ENCODE measurements at regions not wholly inside any gene's neighbourhood (a gene's known extent, or its start where the extent isn't known, plus 50 kb on each side); places are given as distances from the start of the nearest gene placed in this dataset.
"Not testable (repeated sequence)": the region's sequence is repeated elsewhere in the genome, so short reads cannot be mapped to it uniquely, and the experiment has no call there.

- WGBS, 2 donors = 96 to 97% methylated on average over 1 of the region's 1 CpG
- no peaks in the 10 kb centered on the region for H3K27me3 ChIP-seq
These were observed 247.1 kb upstream of the P2RY1 start for GRCh38 chr3:152587861-152588260.

GRCh38 chr3:152589644-152590043 lies 245.3 kb upstream of the P2RY1 start:
- WGBS, 2 donors = 51 to 63% methylated on average over 2 of the region's 2 CpGs
- Histone ChIP-seq H3K9me3 (no peaks in the 10 kb centered on the region), H3K27ac (no peak overlapping the region), H3K4me3 (no peak overlapping the region), H3K4me1 (peaks cover 0 to 5% (median 0%) of the 10 kb centered on the region in 4 donors), H3K36me3 (no peaks in the 10 kb centered on the region), H3K27me3 (no peaks in the 10 kb centered on the region)
- TF ChIP-seq EP300 (IDR thresholded peaks at IDR 0.05) (peak; percentile 42 to 44), POLR2A (IDR thresholded peaks at IDR 0.05) (no peak)
- TF ChIP-seq, protein P1, sequence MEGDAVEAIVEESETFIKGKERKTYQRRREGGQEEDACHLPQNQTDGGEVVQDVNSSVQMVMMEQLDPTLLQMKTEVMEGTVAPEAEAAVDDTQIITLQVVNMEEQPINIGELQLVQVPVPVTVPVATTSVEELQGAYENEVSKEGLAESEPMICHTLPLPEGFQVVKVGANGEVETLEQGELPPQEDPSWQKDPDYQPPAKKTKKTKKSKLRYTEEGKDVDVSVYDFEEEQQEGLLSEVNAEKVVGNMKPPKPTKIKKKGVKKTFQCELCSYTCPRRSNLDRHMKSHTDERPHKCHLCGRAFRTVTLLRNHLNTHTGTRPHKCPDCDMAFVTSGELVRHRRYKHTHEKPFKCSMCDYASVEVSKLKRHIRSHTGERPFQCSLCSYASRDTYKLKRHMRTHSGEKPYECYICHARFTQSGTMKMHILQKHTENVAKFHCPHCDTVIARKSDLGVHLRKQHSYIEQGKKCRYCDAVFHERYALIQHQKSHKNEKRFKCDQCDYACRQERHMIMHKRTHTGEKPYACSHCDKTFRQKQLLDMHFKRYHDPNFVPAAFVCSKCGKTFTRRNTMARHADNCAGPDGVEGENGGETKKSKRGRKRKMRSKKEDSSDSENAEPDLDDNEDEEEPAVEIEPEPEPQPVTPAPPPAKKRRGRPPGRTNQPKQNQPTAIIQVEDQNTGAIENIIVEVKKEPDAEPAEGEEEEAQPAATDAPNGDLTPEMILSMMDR (IDR thresholded peaks at IDR 0.05) = no peak
- no peak for DNase-seq (ENCODE audit: low spot score in 2 of 2)

More at GRCh38 chr3:152587861-152588260, 247.1 kb upstream of the P2RY1 start:
- Histone ChIP-seq H3K4me3 (no peak overlapping the region), H3K36me3 (no peaks in the 10 kb centered on the region), H3K9me3 (no peaks in the 10 kb centered on the region), H3K4me1 (peaks cover 0 to 14% (median 0%) of the 10 kb centered on the region in 4 donors), H3K27ac (no peak overlapping the region)
- DNase-seq (ENCODE audit: low spot score in 2 of 2) = no peak
- TF ChIP-seq POLR2A (IDR thresholded peaks at IDR 0.05) (no peak), EP300 (IDR thresholded peaks at IDR 0.05) (no peak)
- TF ChIP-seq, protein P1 (IDR thresholded peaks at IDR 0.05) = no peak

DNA sequence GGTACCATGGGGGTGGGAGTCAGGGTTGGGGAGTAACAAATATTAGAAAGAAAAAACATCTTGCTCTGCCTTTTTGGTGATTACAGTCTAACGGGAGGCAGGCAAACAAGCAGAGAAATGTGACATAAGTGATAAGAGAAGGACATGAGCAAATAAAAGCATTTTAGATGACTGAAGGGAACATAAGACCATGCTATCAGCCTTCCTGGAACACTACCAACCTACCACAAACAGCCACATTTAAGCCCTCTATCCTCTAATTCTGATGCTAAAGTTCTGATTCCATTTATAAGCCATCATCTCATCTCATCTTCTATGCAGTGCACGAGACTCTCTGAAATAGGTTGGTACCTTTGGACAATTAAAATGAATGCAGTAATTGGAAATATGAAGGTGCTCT lies 243.4 kb upstream of the P2RY1 start:
- peaks cover 0 to 18% (median 9%) of the 10 kb centered on the region in 4 donors for H3K4me1 ChIP-seq
- no peak overlapping the region for H3K27ac ChIP-seq
- WGBS, 2 donors = 63 to 80% methylated on average over 2 of the region's 2 CpGs
- no peaks in the 10 kb centered on the region for H3K36me3 ChIP-seq
- no peaks in the 10 kb centered on the region for H3K27me3 ChIP-seq
- TF ChIP-seq, protein P1 (IDR thresholded peaks at IDR 0.05) = no peak
- TF ChIP-seq POLR2A (IDR thresholded peaks at IDR 0.05) (no peak), EP300 (IDR thresholded peaks at IDR 0.05) (no peak)
- no peak overlapping the region for H3K4me3 ChIP-seq
- DNase-seq (ENCODE audit: low spot score in 2 of 2) = no peak
- no peaks in the 10 kb centered on the region for H3K9me3 ChIP-seq

DNA sequence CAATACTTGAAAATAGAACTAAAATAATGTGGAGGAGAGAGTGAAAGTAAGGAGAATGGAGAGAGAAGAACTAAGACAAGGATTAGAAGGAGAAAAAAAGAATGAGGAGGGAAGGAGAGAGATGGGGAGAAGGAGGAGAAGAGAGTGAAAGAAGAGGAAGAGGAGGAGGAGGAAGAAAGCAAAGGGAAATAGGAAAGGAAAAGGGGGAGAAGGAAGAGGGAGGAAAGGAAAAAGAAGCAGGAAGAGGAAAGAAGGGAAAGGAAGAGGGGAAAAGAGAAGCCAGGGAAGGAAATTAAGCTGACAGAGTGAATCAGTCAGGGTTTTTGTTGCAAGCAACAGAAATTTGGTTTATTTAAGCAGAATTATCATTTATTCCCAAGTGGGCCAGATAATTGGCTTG lies 241.7 kb upstream of the P2RY1 start:
- H3K9me3 ChIP-seq = no peaks in the 10 kb centered on the region
- no peaks in the 10 kb centered on the region for H3K27me3 ChIP-seq
- no peak overlapping the region for H3K4me3 ChIP-seq
- peaks cover 0 to 25% (median 15%) of the 10 kb centered on the region in 4 donors for H3K4me1 ChIP-seq
- DNase-seq (ENCODE audit: low spot score in 2 of 2) = no peak
- TF ChIP-seq, protein P1 (IDR thresholded peaks at IDR 0.05) = no peak
- no peaks in the 10 kb centered on the region for H3K36me3 ChIP-seq
- H3K27ac ChIP-seq = peak overlapping the region in 1 of 4 donors; percentile 31

DNA sequence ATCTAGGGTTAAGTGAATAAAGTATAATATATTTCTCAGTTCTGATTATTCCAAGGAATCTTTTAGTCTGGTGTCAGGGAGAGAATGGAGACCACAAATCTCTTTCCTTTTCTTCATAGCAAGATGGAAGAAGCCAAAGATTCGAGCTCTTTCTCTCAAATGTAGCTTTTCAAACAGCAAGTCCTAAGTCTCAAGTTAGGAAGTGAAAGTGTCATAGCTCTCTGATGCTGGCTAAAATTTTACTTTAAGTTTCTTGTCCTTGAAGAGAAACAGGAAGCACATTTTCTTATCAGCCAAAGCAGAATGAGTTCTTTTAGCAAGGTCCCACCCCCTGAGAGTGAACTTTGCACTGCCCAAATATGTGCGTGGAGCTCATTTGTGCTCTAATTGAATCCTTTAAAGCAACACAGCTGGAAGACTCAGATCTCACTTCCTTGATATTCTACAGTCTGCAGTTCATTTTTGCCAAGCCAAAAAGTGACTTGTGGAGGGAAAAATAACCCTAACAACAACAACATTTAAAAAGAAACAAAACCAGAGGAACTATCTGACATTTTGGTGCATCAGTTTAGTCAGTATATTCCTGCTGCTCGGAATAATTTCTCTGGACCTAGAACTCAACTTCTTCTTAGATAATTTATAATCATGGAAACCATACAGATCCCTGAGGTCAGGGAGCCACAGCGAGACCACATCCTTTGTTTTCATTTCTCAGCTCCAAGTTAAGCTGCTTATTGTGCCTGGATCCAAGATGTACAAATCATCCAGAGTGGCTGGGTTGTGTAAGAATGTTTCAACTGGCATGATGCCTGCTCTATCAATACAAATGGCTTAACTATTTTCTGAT lies 238.7 kb upstream of the P2RY1 start:
- TF ChIP-seq, protein P1 (IDR thresholded peaks at IDR 0.05) = no peak
- TF ChIP-seq EP300 (IDR thresholded peaks at IDR 0.05) = peak in 1 of 2 donors; percentile 41
- Histone ChIP-seq H3K27me3 (no peaks in the 10 kb centered on the region), H3K27ac (peak overlapping the region; percentile 55 to 85 (median 73)), H3K4me3 (peak overlapping the region in 3 of 4 donors; percentile 14 to 21 (median 16)), H3K9me3 (no peaks in the 10 kb centered on the region), H3K4me1 (peaks cover 0 to 25% (median 15%) of the 10 kb centered on the region in 4 donors), H3K36me3 (no peaks in the 10 kb centered on the region)
- WGBS, 2 donors = 3 to 7% methylated on average over 4 of the region's 4 CpGs
- peak in 1 of 2 donors; percentile 69 for DNase-seq (ENCODE audit: low spot score in 2 of 2)

DNA sequence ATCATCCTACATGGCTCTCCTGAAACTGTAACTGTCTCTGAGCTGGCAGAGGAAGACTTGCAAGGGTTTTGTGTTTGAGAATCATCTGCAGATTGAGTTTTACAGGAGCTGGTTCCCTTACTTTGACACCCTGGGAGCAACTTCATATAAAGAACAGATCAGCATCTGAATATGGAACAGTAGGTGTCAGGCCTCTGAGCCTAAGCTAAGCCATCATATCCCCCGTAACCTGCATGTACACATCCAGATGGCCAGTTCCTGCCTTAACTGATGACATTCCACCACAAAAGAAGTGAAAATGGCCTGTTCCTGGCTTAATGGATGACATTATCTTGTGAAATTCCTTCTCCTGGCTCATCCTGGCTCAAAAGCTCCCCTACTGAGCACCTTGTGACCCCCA lies 238.1 kb upstream of the P2RY1 start:
- 79 to 89% methylated on average over 1 of the region's 1 CpG for WGBS, 2 donors
- Histone ChIP-seq H3K4me3 (peak overlapping the region in 2 of 4 donors; percentile 14 to 16), H3K27ac (peak overlapping the region; percentile 16 to 85 (median 73)), H3K4me1 (peaks cover 0 to 25% (median 15%) of the 10 kb centered on the region in 4 donors)
- not testable (repeated sequence) for H3K9me3 ChIP-seq; DNase-seq (ENCODE audit: low spot score in 2 of 2); H3K27me3 ChIP-seq; H3K36me3 ChIP-seq
